RKO (cell line): ENCODE measurements at regions not wholly inside any gene's neighbourhood (a gene's known extent, or its start where the extent isn't known, plus 50 kb on each side); places are given as distances from the start of the nearest gene placed in this dataset.

Source experiments
- DNase-seq: peaks from one replicate; pipeline ENCODE4 v3.0.0-alpha.2; 2016; ENCODE audit warnings: low spot score

DNA sequence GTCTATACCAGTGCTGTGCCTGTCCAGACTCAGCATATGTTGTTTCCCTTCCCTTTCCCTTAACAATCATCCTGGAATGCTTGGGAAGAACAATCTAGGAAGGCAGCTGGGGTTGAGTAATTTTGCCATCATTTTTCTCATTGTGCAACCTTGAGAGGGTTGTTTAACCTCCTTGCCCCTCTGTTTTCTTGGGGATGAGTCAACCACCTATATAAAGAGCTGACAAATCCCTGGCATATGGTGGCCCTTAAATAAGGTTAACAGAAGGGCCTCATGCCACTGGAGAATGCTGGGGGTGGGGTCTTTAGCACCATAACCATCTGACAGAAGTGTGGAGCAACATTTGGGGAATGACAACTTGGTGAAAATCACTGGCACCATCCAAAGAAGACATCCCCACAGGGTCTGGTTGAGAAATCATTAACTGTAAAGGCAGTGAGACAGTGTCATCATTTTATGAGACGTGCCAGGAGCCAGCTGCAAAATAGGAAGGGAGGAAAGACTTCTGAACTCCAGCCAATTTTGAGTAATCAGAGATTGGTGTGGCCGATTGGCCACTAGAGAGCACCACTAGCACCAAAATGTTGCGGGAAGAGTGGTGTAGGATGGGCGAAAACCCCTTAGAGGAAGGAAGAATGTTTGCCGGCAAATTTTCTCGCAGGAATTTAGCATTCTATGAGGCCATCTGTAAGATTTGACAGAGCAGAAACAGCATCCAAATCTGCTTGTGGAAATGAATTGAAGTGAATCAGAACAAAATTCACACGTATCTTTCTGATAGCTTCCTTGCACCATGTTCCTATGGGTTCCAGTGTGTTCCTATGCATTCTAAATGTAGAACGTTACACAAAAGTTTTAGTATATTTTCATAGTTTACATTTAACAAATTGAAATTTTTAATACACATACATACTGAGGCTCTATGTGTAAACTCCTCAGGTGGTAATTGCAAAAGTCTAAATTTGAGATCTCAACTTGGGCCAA is 113.8 kb downstream of the MSX2 start:
- no peak for DNase-seq

DNA sequence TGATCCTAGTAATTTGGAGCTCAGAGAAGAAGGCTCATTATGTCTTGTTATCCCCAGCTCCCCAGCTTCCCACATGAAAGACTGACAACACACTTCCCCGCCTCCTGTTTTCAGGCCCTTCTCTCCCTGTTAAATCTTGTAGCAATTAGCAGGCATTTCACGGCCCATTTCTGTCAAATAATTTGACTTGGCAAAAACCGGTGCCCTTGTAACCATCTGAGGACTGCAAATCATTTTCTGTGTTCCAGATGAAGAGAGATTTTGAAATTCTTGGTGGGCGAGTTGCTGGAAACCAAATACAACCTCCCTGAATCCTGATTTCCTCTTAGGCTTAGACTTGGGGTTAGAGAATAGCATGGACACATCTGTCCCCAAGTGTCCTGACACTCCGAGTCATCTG is 109.7 kb downstream of the MSX2 start:
- DNase-seq, result no peak

DNA sequence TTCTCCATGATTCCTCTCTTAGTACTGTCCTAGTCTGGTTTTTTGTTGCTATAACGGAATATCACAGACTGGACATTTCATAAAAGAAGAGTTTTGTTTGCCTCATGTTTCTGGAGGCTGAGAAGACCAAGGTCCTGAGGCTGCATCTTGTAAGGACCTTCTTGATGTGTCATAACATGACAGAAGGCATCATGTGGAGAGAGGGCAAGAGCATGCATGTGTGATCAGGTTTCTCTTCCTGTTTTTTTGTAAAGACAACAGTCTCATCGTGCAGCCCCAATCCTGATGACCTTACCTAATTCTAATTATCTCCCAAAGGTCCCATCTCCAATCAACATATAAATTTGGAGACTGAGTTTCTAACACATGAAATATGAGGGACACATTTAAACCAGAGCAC is 108.4 kb downstream of the MSX2 start:
- no peak for DNase-seq

DNA sequence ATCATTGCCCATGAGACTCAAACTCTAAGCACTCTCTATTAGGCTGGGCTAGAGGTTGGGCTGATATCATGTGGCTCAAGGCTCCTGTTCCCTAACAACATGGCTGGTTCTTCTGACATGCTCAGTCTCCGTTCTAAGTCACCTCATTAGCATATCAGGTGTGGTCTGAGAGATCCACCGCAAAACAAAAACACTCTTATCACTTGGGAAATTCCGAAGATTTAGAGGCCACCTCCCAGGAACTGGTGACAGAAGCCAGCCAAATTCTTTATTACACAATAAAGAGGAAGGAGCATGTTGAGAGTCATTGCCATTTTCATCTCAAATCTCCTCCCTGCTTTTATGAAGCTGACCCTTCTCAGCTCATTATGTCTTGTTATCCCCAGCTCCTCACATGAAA is 107.6 kb downstream of the MSX2 start:
- DNase-seq, result no peak

DNA sequence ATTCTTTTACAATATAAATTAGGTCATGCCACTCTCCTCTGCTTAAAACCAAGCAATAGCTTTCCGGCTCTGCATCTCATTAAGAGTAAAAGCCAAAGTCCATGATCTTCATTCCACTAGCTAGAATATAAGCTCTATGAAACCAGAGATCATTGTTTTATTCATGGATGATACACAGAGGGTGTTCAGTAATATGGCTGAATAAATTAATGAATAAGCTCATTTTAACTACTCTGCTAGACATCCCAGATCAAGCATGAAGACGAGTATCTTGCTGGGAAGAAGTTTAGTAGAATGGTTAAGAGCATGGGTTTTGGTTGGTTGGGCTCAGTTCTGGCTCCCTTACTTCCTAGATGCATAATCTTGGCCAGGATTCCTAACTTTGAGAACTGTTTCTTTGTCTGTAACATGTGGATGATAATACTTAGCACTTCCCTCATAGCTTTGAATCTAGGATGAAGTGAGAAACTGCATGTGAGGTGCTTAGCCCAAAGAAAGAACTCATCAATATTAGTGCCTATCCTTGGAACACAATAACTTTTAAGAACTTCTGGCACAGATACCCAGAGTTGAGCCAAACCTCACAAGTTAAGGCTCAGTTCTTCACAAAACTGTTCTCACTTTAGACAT is 106.8 kb downstream of the MSX2 start:
- no peak for DNase-seq

DNA sequence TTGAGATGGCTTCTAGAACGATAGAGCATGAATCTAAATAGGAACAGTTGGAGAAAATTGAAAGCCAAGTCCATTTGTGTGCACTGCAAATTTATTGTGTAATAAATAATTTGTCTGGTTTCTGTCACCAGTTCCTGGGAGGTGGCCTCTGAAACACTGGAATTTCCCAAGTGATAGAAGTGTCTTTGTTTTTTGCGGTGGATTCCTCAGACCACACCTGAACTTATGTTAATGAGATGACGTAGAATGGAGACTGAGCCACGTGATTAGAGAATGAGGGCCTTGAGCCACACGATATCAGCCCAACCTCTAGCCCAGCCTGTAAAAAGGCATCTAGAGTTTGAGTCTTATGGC is 105.1 kb downstream of the MSX2 start:
- DNase-seq, result no peak

DNA sequence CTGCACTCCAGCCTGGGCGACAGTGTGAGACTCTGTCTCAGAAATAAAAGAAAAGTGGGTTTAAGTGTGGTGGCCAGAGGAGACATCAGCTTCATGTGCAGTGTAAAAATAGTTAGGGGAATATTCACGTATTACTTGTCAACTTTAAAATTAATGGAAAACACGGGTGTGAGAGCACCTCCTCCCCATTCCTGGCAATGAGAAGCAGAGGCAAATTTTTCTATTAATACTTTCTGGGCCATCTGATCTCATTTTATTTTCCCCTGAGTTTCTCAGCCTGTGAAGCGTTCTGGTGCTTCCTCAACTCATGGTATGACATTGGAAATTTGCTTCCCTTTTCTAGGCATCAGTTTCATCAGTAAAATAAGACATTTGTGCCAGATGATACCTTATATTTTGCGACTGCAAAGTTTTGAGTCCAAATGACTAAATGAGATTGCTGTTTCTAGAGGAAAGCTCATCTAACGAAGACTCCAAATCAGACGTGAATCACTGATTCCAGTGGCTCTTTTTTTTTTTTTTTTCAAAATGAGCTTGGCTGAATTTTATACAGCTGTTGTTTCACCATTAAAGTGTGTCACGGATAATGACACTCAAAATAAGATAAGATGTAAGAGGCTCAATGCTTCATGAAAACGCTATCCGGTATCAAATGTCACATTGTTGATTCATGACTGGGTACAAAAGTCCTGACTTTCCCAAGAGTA is 104.6 kb downstream of the MSX2 start:
- DNase-seq, result no peak

DNA sequence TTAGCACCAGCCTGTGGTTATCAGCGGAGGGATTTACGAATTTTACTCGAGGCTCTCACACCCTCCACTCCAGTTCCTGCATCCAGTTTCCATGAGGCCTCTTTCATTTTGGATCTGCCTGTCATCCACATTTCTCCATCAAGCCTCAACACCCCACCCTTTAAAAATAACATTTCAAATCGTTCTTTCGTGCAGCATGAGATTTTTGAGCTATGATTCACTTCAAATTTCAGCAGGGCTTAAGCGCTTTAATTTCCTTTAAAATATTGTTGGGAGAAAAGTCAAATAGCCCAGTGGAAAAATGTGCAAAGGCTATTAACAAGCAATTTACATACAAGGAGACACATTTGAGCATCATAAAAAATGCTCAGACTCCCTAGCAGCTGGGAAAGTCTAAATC is 103.2 kb downstream of the MSX2 start:
- DNase-seq, result no peak

DNA sequence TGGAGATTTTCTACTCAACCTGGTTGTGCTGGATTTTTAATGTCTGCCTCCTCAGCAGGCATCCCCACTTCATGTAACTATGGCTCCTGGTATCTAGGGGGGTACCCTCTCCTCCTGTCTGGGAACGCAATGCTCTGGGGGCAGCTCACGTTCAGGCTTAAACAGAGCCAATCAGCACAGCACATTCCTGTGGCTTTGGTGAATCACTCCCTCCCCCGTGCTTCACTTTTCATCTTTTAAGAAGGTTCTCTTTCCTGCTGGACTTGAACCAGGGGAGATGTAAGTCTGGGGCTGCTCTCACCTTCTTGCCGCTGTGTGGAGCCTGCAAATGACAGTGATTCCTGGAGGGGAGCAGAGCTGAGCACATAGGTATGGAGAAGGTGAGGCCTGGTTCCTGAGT is 101.2 kb downstream of the MSX2 start:
- no peak for DNase-seq

DNA sequence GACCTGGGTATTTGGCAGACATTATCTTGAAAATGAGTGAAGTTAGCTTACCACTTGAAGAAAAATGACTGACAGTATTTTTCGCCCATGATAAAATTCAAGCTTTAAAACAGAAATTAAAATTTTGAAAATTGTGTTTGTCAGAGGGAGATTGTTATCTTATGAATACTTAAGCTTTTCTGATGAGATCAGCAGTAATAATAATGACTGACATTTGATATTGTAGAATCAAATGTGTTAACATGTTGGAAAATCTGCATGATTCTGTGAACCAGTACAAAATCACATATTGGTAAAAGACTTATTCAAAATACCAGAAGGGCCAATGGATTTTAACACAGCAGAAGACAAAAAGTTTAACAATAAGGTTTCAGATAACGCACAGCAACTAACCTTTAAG is 94.0 kb downstream of the MSX2 start:
- DNase-seq, result no peak

DNA sequence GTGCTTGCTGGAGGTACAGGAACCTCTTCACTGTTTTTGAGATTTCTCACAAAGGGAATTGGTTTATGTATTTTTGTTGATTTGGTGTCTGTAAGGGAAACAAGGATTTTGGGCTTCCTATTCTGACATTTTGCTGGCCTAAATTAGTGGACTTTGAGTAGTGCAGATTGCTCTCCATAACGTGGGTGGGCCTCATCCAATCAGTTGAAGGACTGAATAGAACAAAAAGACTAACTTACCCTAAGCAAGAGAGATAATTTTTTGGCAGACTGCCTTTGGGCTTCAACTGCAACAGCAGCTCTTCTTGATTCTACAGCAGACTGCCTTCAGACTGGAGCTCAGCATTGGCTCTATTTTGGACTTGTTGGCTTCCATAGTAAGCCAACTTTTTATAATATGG is 93.2 kb downstream of the MSX2 start:
- no peak for DNase-seq

DNA sequence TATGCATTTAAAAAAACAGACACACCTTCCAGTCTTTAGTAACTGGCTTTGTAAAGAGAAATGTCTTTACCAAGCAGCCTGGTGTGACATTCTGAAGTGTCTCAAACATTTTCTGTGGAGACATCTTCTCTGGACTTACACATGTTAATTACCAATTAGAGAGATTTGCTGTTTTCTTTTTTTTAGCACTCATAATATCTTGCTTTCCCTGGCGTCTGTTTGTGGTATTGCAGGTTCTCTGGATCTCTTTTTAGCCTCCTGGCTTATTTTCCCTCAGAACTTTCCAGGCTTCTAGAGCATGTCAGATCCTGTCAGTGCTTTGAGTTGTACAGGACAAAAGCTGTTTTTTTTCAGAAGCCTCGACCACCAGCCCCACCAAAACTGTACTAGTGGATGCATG is 92.5 kb downstream of the MSX2 start:
- peak; percentile 3 for DNase-seq

DNA sequence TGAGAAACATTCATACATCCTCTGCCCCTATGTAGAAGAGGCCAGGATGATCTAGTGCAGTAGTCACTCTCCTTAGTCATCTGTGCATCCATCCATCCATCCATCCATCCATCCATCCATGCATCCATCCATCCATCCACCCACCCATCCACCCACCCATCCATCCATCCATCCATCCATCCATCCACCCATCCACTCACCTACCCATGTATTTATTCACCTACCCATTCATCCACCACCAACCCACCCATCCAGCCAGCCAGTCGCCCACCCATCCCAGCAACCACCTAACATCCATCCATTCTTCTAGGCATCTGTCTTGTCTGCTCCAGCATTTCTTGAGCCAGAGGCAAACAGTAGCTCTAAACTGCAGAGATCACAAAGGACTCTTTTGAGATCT is 87.1 kb downstream of the MSX2 start:
- no peak for DNase-seq

DNA sequence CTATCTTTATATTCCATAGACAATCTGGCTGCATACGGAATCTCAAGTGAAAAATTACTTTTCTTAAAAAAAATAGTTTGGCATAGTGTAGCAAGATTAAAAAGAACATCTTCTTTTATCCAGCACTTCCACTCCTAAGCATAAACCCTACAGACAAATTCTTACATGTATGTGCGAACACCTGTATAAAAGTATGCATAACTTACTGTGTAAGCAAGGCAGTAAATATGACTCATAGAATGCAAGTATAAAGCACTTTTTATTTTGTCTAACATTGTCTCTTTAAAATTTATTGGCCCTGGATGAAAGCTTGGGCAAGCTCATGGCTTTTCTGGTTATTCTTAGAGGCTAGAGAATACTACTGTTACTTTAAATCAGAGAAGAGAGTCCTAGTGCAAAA is 86.4 kb downstream of the MSX2 start:
- DNase-seq, result no peak

DNA sequence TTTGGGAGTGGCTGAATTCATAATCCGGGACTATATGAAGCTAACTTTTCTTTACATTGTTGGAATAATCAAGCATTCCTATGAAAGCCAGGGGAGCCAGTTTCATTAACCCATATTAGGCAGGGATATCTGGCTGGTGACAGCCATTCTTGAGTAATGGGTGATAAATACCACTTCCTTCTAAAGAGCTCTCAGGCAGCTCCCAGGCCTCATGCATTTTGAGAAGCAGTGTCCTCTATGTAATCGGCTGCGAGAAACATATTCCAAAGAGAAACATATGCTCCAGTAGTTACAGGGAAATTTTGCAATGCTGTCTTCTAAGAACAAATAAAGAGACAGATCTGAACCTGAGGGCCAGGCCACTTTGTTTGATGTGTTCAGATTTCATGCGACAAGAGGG is 83.1 kb downstream of the MSX2 start:
- no peak for DNase-seq

DNA sequence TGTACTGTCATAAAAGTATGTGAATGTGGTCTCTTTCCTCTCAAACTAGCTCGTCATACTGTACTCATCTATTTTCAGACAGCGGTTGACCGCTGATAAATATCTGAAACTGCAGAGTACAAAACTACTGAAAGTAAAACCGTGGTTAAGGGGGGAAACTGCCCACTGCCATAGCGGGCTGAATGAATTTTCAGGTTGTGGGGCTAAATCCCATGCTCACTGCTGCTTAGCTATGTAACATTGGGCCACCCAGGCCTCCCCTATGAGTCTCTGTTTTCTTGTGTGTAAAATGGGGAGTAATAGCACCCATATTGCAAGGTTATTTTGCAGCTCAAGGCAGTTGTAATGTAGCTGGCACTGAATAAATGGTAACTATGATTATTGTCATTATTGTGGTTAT is 82.3 kb downstream of the MSX2 start:
- no peak for DNase-seq

DNA sequence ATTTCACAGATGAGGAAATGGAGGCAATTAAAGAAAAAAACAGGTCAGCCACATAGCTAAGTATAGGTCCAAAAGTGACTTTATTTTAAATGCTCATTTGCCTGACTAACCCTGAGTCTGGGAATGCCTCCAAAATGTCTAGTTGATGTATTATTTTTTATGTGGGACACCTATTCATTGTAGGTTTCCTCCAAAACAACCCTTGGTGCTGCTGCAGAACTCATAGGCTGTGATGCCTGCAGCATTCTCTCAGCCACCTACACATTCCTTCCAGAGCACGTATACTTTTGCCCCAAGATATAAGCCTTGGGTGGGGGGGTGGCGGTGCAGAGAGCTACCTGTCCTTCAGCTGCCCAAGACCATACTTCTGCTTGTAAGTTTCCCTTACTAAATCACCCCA is 77.4 kb downstream of the MSX2 start:
- no peak for DNase-seq

DNA sequence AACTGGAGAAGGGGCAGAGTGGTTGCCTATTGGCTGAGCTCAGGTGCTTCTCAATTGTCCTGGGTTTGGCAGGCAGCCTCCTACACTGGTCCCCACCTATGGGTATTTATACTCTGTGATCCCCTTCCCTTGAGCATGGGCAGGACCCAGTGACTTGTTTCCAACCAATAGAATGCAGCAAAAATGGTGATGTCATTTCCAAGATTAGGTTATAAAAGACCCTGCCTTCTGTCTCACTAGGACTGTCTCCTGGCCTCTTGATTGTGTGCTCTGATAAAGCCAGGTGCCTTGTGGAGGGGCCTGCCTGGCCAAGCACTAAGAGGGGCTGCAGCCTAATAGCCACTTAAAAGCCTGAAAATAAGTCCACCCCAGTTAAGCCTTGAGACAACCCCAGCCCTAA is 76.1 kb downstream of the MSX2 start:
- no peak for DNase-seq

DNA sequence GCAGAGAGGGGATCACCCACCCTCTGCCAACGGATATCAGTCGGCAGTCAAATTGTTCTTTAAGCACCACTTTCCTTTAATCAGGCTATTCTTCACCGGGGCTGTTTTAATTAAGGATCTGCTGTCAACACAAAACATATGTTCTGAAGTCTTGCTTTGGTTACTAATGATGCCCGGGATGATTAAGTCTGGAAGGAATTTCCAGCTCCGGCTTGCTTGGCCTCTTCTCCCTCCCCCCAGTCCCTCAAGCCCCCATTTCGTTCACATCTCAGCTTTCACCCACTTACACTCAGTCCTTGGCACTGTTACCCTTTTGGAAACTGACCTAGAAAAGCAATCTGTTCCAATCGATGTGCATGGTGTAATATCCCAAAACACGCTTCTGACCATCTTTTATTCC is 74.7 kb downstream of the MSX2 start:
- DNase-seq, result no peak

DNA sequence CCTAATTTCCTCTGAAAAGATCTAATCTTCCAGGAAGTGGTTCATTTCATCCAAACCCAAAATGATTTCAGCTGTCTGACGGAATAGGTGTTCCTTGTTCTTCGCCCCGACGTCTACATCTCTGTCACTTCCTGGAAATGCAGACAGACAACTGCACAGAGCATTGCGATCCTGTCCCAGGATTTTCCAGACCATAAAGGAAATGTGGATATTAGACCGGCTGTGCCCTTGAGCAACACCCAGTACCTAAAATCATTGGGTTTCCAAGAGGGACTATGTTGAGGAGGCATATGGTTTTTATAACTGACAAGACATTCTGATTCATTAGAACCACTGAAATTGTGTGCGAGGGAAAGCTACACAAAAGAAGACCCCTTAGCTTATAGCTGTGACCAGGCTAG is 74.2 kb downstream of the MSX2 start:
- DNase-seq, result no peak

DNA sequence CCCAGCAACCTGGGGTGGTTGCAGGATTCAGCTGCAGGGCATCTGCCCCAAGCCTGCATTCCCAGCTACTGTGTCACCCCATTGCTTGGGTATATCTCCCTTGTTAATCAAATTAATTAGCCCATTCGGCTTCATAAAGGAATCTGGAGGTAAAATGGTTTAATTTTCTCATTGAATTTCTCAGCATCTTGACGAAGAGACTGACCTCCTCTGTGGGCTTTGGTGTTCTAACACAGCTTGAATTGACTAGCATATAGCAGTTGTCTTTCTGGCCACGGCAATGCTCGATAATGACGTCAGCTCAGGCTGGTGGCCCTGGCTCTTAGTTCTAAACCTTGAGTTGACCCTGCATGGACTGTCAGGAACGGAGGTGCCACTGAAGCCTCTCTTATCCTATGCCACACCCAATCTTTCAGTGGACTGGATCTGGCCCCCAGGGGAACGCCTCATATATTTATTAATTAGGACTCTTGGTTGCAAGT is 72.4 kb downstream of the MSX2 start:
- DNase-seq, result no peak

DNA sequence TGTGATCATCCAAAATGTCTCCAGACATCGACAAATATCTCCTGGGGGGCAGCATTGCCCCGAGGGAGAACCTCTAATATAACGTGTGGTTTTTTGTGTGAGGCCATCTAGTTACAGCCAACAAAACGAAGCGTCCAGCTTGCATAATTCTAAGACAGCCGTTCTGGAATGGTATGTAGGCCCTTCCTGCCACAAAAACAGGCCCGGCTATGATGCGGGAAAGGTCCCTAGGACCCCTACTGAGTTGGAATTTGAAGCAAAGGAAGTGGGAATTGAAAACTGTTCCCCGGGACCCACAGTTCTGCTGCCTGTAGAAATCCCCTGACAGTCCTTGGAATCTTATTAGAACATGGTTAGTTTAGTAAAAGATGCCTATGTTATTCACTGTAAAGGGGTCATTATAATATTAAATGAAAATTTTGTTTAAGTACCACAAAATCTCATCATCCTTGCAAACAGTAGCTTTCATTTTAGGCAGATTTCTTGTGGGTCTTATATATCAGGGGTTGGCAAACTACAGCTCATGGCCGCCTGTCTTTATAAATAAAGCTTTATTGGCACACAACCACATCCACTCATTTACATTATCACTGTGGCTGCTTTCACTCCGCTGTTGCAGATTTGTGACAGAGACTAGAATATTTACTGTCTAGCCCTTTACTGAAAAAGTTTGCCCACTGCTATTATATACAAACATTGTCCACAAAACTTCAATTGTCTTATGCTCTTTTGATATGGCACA is 70.7 kb downstream of the MSX2 start:
- no peak for DNase-seq
